MCF 10A (cell line): ENCODE measurements at regions not wholly inside any gene's neighbourhood (a gene's known extent, or its start where the extent isn't known, plus 50 kb on each side); places are given as distances from the start of the nearest gene placed in this dataset.
"Not testable (repeated sequence)": the region's sequence is repeated elsewhere in the genome, so short reads cannot be mapped to it uniquely, and the experiment has no call there.

ENCODE experiments used
- BruUV-seq: library from RNA; stranded (reverse); fragments of 400-500 nt; replicated peaks from 2 replicates; lab custom pipeline; 2021; lab: Mats Ljungman, UMichigan
- CTCF ChIA-PET: fragments of 300-600 bp; sonication (Branson Sonifier 250); formaldehyde crosslinking; extraction: SDS; loops from one replicate; lab custom pipeline; 2021; ENCODE audit warnings: antibody characterized with exemption, inconsistent platforms; lab: Yijun Ruan, JAX
- POLR2A ChIA-PET: fragments of 300-600, 350-650 bp; sonication (Branson Sonifier 250); formaldehyde crosslinking; extraction: SDS; loops from one replicate; lab custom pipeline; 2020; ENCODE audit warnings: antibody characterized with exemption, inconsistent platforms; lab: Yijun Ruan, JAX
- DNase-seq: peaks from one replicate; pipeline ENCODE4 v3.0.0-alpha.2; 2018; ENCODE audit not compliant: unreplicated experiment
- H3K27ac Mint-ChIP-seq: one replicate; pipeline ENCODE4 v1.8.0; 2022; ENCODE audit warnings: mild to moderate bottlenecking, low read depth, mixed read lengths; ENCODE audit not compliant: unreplicated experiment
- H3K27me3 Mint-ChIP-seq: one replicate; pipeline ENCODE4 v1.8.0; 2022; ENCODE audit warnings: mixed read lengths; ENCODE audit not compliant: insufficient read depth, unreplicated experiment
- H3K36me3 Mint-ChIP-seq: one replicate; pipeline ENCODE4 v1.8.0; 2022; ENCODE audit warnings: mild to moderate bottlenecking, moderate library complexity, mixed read lengths; ENCODE audit not compliant: insufficient read depth, unreplicated experiment
- H3K4me1 Mint-ChIP-seq: one replicate; pipeline ENCODE4 v1.8.0; 2022; ENCODE audit warnings: mixed read lengths; ENCODE audit not compliant: insufficient read depth, unreplicated experiment
- H3K4me3 Mint-ChIP-seq: one replicate; pipeline ENCODE4 v1.8.0; 2022; ENCODE audit warnings: mild to moderate bottlenecking, moderate library complexity, mixed read lengths; ENCODE audit not compliant: unreplicated experiment
- H3K9me3 Mint-ChIP-seq: one replicate; pipeline ENCODE4 v1.8.0; 2022; ENCODE audit warnings: mixed read lengths; ENCODE audit not compliant: unreplicated experiment
- intact Hi-C: fragments of 100-400 bp; cut with micrococcal nuclease; formaldehyde crosslinking; loops from 2 replicates; pipeline ENCODE4 v1.14.1; 2022
- TF ChIP-seq, protein P1 (sequence below): fragments of 200-600 bp; IDR thresholded peaks from one replicate; pipeline ENCODE4 v1.8.0; 2022; ENCODE audit warnings: antibody characterized with exemption, mild to moderate bottlenecking; ENCODE audit not compliant: unreplicated experiment

GRCh38 chr16:63877401-63877800 lies 1244.5 kb downstream of the CDH11 start:
- Mint-ChIP-seq H3K9me3 (no peaks in the 10 kb centered on the region), H3K4me1 (no peaks in the 10 kb centered on the region), H3K27ac (no peak overlapping the region), H3K4me3 (no peak overlapping the region), H3K27me3 (no peaks in the 10 kb centered on the region), H3K36me3 (no peaks in the 10 kb centered on the region)
- no peak for DNase-seq
- TF ChIP-seq, protein P1, sequence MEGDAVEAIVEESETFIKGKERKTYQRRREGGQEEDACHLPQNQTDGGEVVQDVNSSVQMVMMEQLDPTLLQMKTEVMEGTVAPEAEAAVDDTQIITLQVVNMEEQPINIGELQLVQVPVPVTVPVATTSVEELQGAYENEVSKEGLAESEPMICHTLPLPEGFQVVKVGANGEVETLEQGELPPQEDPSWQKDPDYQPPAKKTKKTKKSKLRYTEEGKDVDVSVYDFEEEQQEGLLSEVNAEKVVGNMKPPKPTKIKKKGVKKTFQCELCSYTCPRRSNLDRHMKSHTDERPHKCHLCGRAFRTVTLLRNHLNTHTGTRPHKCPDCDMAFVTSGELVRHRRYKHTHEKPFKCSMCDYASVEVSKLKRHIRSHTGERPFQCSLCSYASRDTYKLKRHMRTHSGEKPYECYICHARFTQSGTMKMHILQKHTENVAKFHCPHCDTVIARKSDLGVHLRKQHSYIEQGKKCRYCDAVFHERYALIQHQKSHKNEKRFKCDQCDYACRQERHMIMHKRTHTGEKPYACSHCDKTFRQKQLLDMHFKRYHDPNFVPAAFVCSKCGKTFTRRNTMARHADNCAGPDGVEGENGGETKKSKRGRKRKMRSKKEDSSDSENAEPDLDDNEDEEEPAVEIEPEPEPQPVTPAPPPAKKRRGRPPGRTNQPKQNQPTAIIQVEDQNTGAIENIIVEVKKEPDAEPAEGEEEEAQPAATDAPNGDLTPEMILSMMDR, result no peak
- CTCF ChIA-PET, result interaction anchor here (0.7 kb wide), 1 partner anchor 9 kb away, joined by 3 read pairs; no protein-coding TSS in a partner anchor
- POLR2A ChIA-PET, result no interaction called here
- intact Hi-C loops, result no loop called here
- no TSS peak for BruUV-seq

DNA sequence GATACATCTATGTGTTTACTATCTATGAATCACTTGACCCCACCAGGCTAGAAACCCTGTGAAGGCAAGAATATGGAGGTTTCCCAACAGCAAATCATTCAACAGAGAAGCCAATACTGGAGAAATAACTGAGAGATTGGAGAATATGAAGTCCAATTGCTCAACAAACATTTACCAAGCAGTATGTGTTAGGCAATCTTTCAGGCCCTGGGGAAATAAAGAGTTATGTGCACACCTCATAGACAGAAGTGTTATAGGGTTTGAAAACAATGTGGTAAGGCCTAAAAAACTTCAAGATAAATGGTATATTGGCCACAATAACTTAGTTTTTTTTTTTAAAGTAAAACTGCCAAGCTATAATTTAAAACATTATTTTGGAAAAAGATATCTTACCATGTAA lies 1245.8 kb downstream of the CDH11 start:
- Mint-ChIP-seq H3K4me1 (no peaks in the 10 kb centered on the region), H3K27me3 (no peaks in the 10 kb centered on the region), H3K27ac (no peak overlapping the region), H3K9me3 (no peaks in the 10 kb centered on the region), H3K36me3 (no peaks in the 10 kb centered on the region), H3K4me3 (no peak overlapping the region)
- POLR2A ChIA-PET, result no interaction called here
- TF ChIP-seq, protein P1, result no peak
- CTCF ChIA-PET, result no interaction called here
- no TSS peak for BruUV-seq
- intact Hi-C loops, result no loop called here
- peak; percentile 72 for DNase-seq

GRCh38 chr16:63860700-63861099 lies 1261.2 kb downstream of the CDH11 start:
- BruUV-seq, H3K4me3 Mint-ChIP-seq, H3K36me3 Mint-ChIP-seq, intact Hi-C loops, H3K27ac Mint-ChIP-seq, DNase-seq, H3K9me3 Mint-ChIP-seq, POLR2A ChIA-PET, H3K4me1 Mint-ChIP-seq, CTCF ChIA-PET, H3K27me3 Mint-ChIP-seq: not testable (repeated sequence)

GRCh38 chr16:63856537-63856936 lies 1265.3 kb downstream of the CDH11 start:
- no peaks in the 10 kb centered on the region for H3K36me3 Mint-ChIP-seq
- ChIA-PET POLR2A (no interaction called here), CTCF (no interaction called here)
- no peaks in the 10 kb centered on the region for H3K4me1 Mint-ChIP-seq
- TF ChIP-seq, protein P1, result no peak
- BruUV-seq, result no TSS peak
- H3K4me3 Mint-ChIP-seq, result no peak overlapping the region
- intact Hi-C loops, result no loop called here
- H3K27ac Mint-ChIP-seq, result no peak overlapping the region
- H3K27me3 Mint-ChIP-seq, result no peaks in the 10 kb centered on the region
- H3K9me3 Mint-ChIP-seq, result no peaks in the 10 kb centered on the region
- no peak for DNase-seq

DNA sequence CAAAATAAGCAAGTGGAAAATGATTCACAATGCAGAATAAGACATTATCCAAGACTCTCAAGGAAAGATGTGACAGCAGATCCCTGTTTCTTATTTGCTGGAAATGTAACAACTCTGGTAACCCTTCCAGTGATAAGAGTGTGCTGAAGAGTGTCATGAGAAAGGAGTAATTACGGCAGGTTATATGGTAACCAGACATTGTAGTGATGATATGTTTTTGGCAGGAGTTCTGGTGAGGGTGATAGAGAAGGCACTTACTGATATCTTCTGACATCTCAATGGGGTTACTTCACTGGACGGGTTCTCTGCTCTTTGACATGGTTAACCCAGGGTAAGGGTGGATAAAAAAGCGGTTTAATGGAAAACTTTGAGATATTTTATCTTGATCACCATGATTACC lies 1270.9 kb downstream of the CDH11 start:
- ChIA-PET POLR2A (no interaction called here), CTCF (no interaction called here)
- intact Hi-C loops, result no loop called here
- Mint-ChIP-seq H3K4me3 (no peak overlapping the region), H3K9me3 (no peaks in the 10 kb centered on the region), H3K27me3 (no peaks in the 10 kb centered on the region), H3K4me1 (no peaks in the 10 kb centered on the region), H3K36me3 (no peaks in the 10 kb centered on the region), H3K27ac (no peak overlapping the region)
- TF ChIP-seq, protein P1, result no peak
- no peak for DNase-seq
- BruUV-seq, result no TSS peak
